ENCODE measurements at regions not wholly inside any gene's neighbourhood (a gene's known extent, or its start where the extent isn't known, plus 50 kb on each side); places are given as distances from the start of the nearest gene placed in this dataset.

DNA sequence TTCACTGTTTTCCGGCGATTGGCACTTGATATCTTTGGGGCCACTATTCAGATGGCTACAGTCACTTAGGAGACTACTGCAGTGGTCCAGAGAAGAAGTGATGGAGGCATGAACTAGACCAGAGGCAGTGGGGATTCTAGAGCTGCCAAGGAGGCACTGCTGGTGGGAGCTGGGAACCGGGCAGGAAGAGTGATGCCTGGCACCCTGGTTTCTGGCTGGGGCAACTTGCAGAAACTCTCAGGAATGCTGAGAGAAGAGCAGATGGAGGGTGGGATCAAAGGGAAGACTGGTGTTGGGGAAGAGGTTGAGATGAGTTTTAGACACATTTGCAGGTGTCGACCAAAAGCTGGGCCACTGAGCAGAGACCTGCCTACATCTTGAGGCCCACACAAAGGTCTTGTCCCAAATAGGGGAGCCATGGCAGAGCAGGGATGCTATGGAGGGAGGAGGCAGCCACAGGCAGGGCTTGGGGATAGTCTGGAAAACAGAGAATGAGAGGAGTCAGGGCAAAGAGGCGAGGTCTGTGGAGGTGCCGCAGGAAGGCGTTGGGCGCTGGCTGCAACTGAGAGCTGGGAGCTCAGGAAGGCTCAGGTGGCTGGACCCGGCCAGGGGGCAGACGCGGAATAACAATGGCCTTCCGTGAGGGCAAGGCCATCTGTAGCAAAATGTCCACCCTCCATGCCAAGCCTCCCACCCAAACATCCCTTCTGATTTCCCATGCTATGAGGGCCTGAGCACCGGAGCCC is 118.9 kb downstream of the TOMM20 start:
- no peak for DNase-seq

DNA sequence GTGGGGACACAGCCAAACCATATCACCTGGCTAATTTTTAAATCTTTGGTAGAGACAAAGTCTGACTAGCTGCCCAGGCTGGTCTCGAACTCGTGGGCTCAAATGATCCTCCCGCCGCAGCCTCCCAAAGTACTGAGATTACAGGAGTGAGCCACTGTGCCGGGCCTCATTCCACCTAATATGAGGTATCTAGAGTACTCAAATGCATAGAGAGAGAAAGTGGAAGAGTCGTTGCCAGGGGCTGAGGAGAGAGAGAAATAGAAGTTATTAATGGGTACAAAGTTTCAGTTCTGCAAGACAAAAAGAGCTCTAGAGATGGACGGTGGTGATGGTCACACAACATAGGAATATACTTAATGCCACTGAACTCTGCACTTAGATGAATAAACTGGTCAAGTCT is 119.6 kb downstream of the TOMM20 start:
- DNase-seq = no peak

- no peak for DNase-seq
Measured at GRCh38 chr1:235008239-235008638, 120.4 kb downstream of the TOMM20 start.

DNA sequence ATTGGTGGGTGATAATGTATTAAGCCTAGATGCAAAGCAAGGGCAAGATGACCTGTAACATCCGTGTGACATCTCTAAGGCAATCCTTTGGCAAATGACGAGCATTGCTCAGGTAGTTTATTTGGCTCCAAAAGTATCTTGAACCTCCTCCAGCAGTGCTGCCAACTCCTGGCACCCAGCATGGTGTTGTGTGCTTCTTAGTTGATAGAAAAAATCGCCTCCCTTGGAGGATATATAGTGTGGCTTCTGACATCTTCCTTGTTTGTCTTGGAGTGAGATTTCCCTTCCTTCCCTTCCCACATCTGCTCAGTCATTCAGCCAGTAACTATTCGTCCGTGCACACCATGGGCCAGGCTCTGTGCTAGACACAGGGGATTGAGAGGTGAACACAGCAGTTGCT is 121.8 kb downstream of the TOMM20 start:
- DNase-seq = no peak

- DNase-seq = no peak
Measured at GRCh38 chr1:235006132-235006721, 122.4 kb downstream of the TOMM20 start.

GRCh38 chr1:235004840-235005391 is 123.7 kb downstream of the TOMM20 start:
- no peak for DNase-seq

DNA sequence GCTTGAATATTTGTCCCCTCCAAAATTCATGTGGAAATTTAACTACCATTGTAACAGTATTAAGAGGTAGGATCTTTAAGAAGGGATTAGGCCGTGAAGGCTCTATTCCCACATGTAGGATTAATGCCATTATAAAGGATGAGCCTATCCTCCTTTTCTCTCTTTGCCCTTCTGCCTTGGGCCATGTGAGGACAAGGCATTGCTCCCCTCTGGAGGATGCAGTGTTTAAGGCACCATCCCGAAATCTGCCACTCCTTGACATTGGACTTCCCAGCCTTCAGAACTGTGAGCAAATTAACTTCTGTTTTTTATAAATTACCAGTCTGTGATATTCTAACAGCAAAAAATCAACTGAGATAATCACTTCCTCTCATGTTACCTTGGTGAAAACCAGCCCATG is 124.4 kb downstream of the TOMM20 start:
- no peak for DNase-seq

GRCh38 chr1:235002706-235003300 is 125.8 kb downstream of the TOMM20 start:
- no peak for DNase-seq

- no peak for DNase-seq
Measured at GRCh38 chr1:234999513-234999940, 129.1 kb downstream of the TOMM20 start.

- no peak for DNase-seq
Measured at GRCh38 chr1:234997896-234998741, 130.5 kb downstream of the TOMM20 start.

- no peak for DNase-seq
Measured at GRCh38 chr1:234997201-234997895, 131.3 kb downstream of the TOMM20 start.

- no peak for DNase-seq
Measured at GRCh38 chr1:234996245-234996757, 132.3 kb downstream of the TOMM20 start.

DNA sequence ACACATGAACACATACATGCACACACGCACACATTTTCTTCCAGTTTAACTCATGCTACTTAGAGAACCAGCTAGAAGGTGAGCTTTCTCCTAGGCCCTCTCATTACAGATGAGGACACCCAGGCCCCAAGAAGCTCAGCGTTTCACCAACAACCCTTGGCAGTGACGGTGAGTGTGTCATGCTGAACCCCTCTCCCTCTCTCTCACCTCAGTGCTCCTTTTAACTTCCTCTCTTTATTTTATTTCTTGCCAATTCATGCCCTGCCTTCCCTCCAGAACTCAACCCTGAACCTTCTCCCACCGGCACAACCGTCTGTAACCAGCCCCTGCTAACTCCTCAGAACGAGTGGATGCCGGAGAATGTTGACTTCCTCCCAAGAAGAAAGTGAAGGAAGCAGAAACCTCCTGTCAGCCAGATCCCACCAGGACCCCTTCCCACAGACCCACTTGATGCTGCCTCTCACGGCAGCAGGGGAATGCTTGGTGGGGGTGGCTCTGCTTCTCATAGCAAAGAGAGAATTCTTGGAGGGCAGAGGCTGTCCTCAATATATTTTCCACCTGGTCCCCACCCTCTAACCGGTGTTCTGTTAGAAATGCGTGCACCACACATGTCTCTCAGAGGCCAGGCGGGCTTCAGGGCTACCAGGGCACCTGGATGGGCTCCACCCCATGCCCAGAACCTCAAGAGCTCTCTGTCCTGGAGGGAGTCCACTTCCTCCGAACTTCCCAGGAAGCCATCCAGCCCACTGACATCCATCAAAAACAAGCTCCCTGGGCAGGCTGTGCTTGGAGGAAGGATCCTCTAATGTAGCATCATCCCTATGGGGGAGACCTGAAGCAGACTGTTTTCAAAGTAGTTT is 134.0 kb downstream of the TOMM20 start:
- no peak for DNase-seq

DNA sequence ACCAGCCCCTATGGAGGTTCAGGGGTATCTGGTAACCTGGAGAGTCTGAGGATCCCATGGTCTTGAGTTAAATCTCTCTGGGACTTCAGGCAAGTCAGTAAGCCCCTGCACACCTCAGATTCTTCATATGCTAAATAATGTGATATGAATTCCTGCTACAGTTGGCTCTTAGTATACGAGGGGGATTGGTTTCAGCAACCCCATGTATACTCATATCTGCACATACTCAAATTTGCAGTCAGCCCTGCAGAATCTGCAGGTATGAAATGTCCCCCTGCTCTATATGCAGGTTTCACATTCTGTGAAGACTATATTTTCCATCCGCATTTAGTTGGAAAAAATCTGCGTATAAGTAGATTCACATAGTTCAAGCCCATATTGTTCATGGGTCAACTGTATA is 136.6 kb downstream of the TOMM20 start:
- no peak for DNase-seq

DNA sequence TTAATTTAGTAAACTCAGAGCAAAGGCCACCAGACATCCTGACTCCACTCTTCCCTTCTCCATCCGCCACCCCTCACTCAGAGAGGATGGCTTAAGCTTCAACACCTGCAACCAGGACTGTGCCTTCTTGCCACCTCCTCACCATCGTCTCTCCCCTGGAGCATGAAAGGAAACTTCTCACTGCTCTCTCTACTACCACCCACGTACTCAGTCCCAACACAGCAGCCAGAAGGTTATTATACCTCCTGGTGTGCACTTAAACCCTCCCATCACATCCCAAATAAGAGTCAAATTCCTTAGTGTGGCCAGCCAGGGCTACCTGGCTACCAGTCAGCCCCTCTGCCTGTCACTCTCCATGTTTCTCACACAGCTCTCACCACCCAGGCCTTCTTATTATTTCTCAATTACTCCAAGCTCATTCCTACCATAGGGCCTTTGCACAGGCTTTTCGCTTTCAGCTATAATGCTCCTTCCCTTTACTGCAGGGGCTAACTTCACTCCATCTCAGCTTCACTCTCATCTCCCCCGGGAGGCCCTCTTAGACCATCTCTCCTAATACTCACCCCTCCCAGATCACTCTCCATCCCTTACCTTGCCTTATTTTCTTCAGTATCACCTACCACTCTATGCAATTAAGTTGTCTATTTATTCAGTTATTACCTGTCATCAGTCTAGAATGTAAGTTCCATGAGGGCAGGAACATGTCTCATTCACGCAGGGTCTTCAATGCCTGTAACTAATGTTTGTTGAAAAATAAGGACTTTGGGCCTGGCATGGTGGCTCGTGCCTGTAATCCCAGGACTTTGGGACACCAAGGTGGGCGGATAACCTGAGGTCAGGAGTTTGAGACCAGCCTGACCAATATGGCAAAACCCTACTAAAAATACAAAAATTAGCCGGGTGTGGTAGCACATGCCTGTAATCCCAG is 137.5 kb downstream of the TOMM20 start:
- no peak for DNase-seq

DNA sequence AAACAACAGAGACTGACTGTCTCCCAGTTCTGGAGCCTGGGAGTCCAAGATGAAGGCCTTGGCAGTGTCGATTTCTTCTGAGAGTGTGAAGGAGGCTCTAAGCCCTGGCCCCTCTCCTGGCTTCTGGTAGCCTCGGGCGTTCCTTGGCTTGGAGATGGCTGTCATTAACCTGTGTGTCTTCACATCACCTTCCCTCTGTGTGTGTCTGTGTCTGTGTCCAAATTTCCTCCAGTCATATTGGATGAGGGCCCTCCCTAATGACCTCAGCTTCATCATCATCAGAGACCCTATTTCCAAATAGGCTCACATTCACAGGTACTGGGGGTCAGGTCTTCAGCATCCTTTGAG is 138.3 kb downstream of the TOMM20 start:
- no peak for DNase-seq

DNA sequence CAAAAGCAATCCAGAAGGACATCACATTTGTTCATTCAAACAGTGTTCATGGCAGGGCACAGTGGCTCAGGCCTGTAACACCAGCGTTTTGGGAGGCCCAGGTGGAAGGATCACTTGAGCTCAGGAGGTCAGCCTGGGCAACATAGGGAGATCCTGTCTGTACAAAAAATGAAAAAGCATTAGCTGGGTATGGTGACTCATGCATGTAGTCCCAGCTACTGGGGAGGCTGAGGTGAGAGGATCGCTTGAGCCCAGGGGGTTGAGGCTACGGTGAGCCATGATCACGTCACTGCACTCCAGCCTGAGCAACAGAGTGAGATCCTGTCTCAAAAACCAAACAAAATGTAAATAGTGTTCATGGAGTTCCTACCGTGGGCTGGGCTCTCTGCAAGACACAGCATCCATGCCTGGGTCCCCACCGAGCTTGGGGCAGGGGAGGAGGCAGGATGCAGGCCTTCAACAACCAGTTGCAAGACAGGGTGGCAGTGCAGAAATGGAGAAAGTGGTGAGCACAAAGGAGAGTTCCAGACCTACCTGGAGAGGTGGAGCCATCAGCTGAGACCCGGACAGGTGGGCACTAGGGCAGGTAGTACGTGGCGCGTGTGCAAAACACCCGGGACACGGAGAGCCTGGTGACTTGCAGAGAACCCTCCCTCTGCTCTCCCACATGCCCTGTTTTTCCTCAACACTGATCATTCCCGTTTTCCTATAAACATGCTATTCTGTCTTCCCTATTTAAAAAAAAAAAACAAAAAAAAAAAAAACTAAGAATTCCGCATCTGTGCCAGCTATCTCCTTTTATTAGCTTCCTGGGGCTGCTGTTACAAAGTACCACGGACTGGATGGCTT is 138.9 kb downstream of the TOMM20 start:
- no peak for DNase-seq

DNA sequence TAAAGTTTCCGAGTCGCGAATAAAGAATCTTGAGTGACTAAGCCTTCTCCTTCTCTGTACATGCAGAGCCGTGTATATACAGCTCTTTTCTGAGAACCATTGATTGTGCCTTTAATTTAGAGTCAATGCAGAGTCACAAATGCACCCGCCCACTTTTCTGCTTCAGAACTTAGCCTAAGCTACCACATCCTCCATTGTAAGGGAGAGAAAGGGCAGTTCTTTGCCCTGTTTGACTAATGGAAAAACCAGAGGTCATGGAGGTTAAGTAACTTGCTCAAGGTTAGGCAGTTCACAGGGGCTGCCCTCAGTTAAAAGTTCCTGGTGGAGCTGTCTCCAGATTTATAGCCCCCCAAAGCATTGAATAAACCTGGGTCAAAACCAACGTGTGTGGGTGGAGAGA is 139.6 kb downstream of the TOMM20 start:
- DNase-seq = no peak

DNA sequence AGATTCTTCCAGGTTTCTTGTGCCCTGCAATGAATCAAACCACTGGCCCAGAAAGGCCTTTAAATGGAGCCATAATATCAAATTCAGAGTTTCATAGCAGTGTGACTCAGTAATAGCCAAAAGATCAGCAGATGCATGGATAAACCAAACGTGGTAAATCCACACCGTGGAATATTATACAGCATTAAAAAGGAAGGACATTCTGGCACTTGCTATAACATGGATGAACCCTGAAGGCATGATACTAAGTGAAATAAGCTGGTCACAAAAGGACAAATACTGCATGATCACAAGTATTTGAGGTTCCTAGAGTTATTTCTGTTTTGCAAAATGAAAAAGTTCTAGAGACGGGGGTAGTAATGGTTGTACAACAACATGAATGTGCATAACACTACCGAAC is 140.1 kb downstream of the TOMM20 start:
- no peak for DNase-seq
